GM12878 (cell line): ENCODE measurements at regions not wholly inside any gene's neighbourhood (a gene's known extent, or its start where the extent isn't known, plus 50 kb on each side); places are given as distances from the start of the nearest gene placed in this dataset.

Source experiments
- BACH1 ChIP-seq: fragments of 450-650 bp; IDR thresholded peaks from 2 replicates; pipeline ENCODE4 v1.6.1; 2017; ENCODE audit warnings: mild to moderate bottlenecking, borderline replicate concordance
- BCLAF1 ChIP-seq: fragments of 450-650 bp; IDR thresholded peaks from 2 replicates; pipeline ENCODE4 v1.6.1; 2017; ENCODE audit warnings: antibody characterized with exemption, mild to moderate bottlenecking, moderate library complexity
- CEBPB ChIP-seq, 2 experiments: fragments of 150-350 bp in 1 of 2; IDR thresholded peaks; 2 replicates each; pipeline ENCODE4 v1.6.1; 2012 to 2014; ENCODE audit warnings: low read depth in 2 of 2, low read length in 2 of 2, borderline replicate concordance in 1 of 2, inconsistent platforms in 1 of 2
- CTCF ChIP-seq, 3 experiments: IDR thresholded peaks in 2 of 3; conservative IDR thresholded peaks in 1 of 3; 2 replicates each; pipeline ENCODE4 v1.5.1; 2011; ENCODE audit warnings: low read depth in 3 of 3, low read length in 3 of 3, mild to moderate bottlenecking in 3 of 3, control low read depth in 2 of 3, moderate library complexity in 2 of 3, inconsistent platforms in 1 of 3, mixed read lengths in 1 of 3; ENCODE audit not compliant: control insufficient read depth in 2 of 3, insufficient read depth in 1 of 3; ENCODE audit errors: extremely low read depth in 1 of 3
- EGR1 ChIP-seq, 2 experiments: IDR thresholded peaks; 1 replicate in 1 of 2; 2 replicates in 1 of 2; pipeline ENCODE4 v1.6.1; 2011 to 2012; ENCODE audit warnings: low read depth in 2 of 2, low read length in 2 of 2, borderline replicate concordance in 1 of 2, mild to moderate bottlenecking in 1 of 2, moderate library complexity in 1 of 2
- EP300 ChIP-seq, 2 experiments: fragments of 150-350 bp in 1 of 2; IDR thresholded peaks; 2 replicates each; pipeline ENCODE4 v1.6.1; 2011 to 2012; ENCODE audit warnings: low read depth in 2 of 2, low read length in 2 of 2, borderline replicate concordance in 1 of 2, improper control_type of control experiment in 1 of 2, inconsistent platforms in 1 of 2; ENCODE audit not compliant: control insufficient read depth in 1 of 2
- FOXK2 ChIP-seq: fragments of 450-650 bp; IDR thresholded peaks from 2 replicates; pipeline ENCODE4 v1.6.1; 2017; ENCODE audit warnings: mild to moderate bottlenecking, moderate library complexity
- POLR2A ChIP-seq: IDR thresholded peaks from 2 replicates; pipeline ENCODE4 v1.6.1; 2011; ENCODE audit warnings: low read depth, mild to moderate bottlenecking, low read length
- POLR2AphosphoS5 ChIP-seq: IDR thresholded peaks from 2 replicates; pipeline ENCODE4 v1.6.1; 2011; ENCODE audit warnings: mild to moderate bottlenecking, low read length, inconsistent platforms
- SP1 ChIP-seq: IDR thresholded peaks from one replicate; pipeline ENCODE4 v1.6.1; 2011; ENCODE audit warnings: low read depth, low read length
- TCF12 ChIP-seq: IDR thresholded peaks from 2 replicates; pipeline ENCODE4 v1.6.1; 2011; ENCODE audit warnings: low read depth, mild to moderate bottlenecking, low read length
- ZNF274 ChIP-seq: IDR thresholded peaks from one replicate; pipeline ENCODE4 v1.8.0; 2011; ENCODE audit not compliant: insufficient read length, insufficient read depth
- TF ChIP-seq, protein P1 (sequence below): fragments of 450-650 bp; conservative IDR thresholded peaks from 2 replicates; pipeline ENCODE4 v1.6.1; 2017; ENCODE audit warnings: mild to moderate bottlenecking, moderate library complexity

DNA sequence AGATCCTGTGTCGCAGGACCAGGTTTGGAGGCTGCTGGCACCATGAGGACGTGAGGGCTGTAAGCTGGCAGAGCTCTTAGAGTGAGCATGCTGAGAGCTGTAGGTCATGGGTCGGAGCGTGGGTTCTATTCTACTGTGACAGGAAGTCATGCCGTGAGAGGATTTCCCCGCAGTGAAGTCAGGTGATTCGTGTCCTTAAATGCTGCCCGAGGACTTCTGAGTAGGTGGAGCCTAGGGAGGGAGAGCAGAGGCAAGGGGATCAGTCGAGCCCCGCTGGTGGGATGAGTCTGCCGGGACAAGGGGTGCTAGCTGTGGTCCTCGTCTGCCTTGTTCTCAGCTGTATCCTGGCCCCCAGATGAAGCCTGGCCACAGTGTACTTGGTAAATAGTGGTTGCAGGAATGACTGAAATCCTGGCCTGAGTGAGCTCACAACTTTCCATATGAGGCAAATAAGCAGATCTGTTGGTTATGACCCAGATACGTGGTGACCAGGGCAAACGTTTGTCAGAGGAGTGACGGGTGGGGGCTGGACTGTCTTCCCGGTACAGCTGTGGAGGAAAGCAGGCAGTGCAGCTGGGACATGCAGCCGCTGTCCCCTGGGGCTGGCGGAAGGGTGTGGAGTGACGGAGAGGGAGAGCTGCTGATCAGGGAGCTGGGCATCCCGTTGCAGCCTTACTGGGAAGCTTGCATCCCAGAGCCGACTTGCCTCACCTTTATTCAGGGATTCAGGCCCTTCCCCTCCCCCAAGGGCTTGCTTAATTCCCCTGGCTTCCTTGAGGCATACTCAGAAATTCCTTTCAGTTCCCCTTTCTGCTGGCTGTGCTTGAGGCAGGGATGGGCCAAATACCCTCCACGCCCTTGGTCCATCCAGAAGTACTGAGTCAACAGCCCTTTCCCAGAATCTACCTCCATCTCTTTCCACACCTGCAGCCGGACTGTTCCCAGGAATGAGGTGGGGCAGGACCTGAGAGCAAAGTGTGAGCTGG, 250.9 kb upstream of the RREB1 start:
- TF ChIP-seq CTCF (IDR thresholded peaks at IDR 0.05 in 2 of 3, conservative IDR thresholded peaks at IDR 0.05 in 1 of 3; ENCODE audit: control insufficient read depth in 2 of 3, extremely low read depth in 1 of 3, insufficient read depth in 1 of 3, low read depth in 3 of 3, low read length in 3 of 3) (no peak), POLR2A (peak; percentile 69), CEBPB (IDR thresholded peaks at IDR 0.05; ENCODE audit: borderline replicate concordance in 1 of 2, low read depth in 2 of 2, low read length in 2 of 2) (no peak), EGR1 (IDR thresholded peaks at IDR 0.05; ENCODE audit: borderline replicate concordance in 1 of 2, low read depth in 2 of 2, low read length in 2 of 2) (peak in 1 of 2 experiments; percentile 37; a peak in 1 of 3 replicates), POLR2AphosphoS5 (peak; percentile 78), SP1 (peak; percentile 80), ZNF274 (no peak), TCF12 (peak; percentile 40; the same call in 1 of the 2 replicates), BACH1 (peak; percentile 13; the same call in 1 of the 2 replicates), FOXK2 (no peak), BCLAF1 (no peak), EP300 (IDR thresholded peaks at IDR 0.05; ENCODE audit: borderline replicate concordance in 1 of 2, control insufficient read depth in 1 of 2, low read depth in 2 of 2, low read length in 2 of 2) (peak in 1 of 2 experiments; percentile 43; a peak in 1 of 4 replicates)
- TF ChIP-seq, protein P1, sequence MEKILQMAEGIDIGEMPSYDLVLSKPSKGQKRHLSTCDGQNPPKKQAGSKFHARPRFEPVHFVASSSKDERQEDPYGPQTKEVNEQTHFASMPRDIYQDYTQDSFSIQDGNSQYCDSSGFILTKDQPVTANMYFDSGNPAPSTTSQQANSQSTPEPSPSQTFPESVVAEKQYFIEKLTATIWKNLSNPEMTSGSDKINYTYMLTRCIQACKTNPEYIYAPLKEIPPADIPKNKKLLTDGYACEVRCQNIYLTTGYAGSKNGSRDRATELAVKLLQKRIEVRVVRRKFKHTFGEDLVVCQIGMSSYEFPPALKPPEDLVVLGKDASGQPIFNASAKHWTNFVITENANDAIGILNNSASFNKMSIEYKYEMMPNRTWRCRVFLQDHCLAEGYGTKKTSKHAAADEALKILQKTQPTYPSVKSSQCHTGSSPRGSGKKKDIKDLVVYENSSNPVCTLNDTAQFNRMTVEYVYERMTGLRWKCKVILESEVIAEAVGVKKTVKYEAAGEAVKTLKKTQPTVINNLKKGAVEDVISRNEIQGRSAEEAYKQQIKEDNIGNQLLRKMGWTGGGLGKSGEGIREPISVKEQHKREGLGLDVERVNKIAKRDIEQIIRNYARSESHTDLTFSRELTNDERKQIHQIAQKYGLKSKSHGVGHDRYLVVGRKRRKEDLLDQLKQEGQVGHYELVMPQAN: no peak
